IgD-negative memory B cell (primary cell): ENCODE measurements at regions not wholly inside any gene's neighbourhood (a gene's known extent, or its start where the extent isn't known, plus 50 kb on each side); places are given as distances from the start of the nearest gene placed in this dataset.

ENCODE experiments used
- H3K27ac Mint-ChIP-seq, 3 donors: one replicate each; pipeline ENCODE4 v1.8.0; 2020 to 2022; ENCODE audit warnings: mild to moderate bottlenecking in 3 of 3, mixed read lengths in 3 of 3, moderate library complexity in 1 of 3
- H3K27me3 Mint-ChIP-seq: one replicate; pipeline ENCODE4 v1.8.0; 2021; ENCODE audit warnings: mixed read lengths
- H3K36me3 Mint-ChIP-seq: one replicate; pipeline ENCODE4 v1.8.0; 2020; ENCODE audit warnings: mild to moderate bottlenecking, mixed read lengths
- H3K4me1 Mint-ChIP-seq, 3 donors: one replicate each; pipeline ENCODE4 v1.8.0; 2020 to 2022; ENCODE audit warnings: mixed read lengths in 3 of 3, mild to moderate bottlenecking in 1 of 3
- H3K4me3 Mint-ChIP-seq, 4 donors: one replicate each; pipeline ENCODE4 v1.8.0; 2020 to 2022; ENCODE audit warnings: mild to moderate bottlenecking in 4 of 4, mixed read lengths in 4 of 4, moderate library complexity in 3 of 4
- H3K9me3 Mint-ChIP-seq, 3 donors: one replicate each; pipeline ENCODE4 v1.8.0; 2020 to 2021; ENCODE audit warnings: mixed read lengths in 3 of 3, mild to moderate bottlenecking in 1 of 3

DNA sequence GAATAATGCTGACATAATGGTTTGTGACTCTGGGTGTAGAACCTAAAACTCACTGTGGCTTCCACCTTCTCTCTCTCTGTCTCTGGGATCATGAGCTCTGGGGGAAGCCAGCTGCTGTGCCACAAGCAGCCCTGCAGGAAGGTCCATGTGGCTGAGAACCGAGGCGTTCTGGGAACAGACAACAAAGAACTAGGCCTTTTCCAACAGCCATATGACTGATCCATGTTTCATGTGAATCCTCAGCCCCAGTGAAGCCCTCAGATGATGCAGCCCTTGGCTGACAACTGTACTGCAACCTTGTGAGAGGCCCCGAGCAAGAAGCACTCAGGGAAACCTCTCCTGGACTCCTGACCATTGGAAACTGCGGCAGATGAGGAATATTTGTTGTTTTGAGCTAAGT lies 56.6 kb downstream of the HLA-G start:
- H3K27ac Mint-ChIP-seq = no peak overlapping the region
- no peaks in the 10 kb centered on the region for H3K27me3 Mint-ChIP-seq
- peaks cover 0 to 7% (median 0%) of the 10 kb centered on the region in 3 donors for H3K9me3 Mint-ChIP-seq
- H3K4me1 Mint-ChIP-seq = peaks cover 0 to 10% (median 7%) of the 10 kb centered on the region in 3 donors
- peak overlapping the region in 1 of 4 donors; percentile 26 for H3K4me3 Mint-ChIP-seq
- peaks cover 8% of the 10 kb centered on the region for H3K36me3 Mint-ChIP-seq

- Mint-ChIP-seq H3K36me3 (peaks cover 8% of the 10 kb centered on the region), H3K27me3 (no peaks in the 10 kb centered on the region), H3K27ac (peak overlapping the region; percentile 89 to 100 (median 97)), H3K4me1 (peaks cover 0 to 13% (median 7%) of the 10 kb centered on the region in 3 donors), H3K4me3 (peak overlapping the region; percentile 79 to 97 (median 86)), H3K9me3 (no peaks in the 10 kb centered on the region)
Measured at GRCh38 chr6:29886701-29887100, 55.6 kb upstream of the HLA-A start.

GRCh38 chr6:29887330-29887818 lies 55.0 kb upstream of the HLA-A start:
- Mint-ChIP-seq H3K27me3 (no peaks in the 10 kb centered on the region), H3K9me3 (no peaks in the 10 kb centered on the region), H3K36me3 (peaks cover 6% of the 10 kb centered on the region), H3K4me1 (peaks cover 0 to 13% (median 7%) of the 10 kb centered on the region in 3 donors), H3K4me3 (peak overlapping the region; percentile 79 to 97 (median 86)), H3K27ac (peak overlapping the region; percentile 89 to 100 (median 97))

DNA sequence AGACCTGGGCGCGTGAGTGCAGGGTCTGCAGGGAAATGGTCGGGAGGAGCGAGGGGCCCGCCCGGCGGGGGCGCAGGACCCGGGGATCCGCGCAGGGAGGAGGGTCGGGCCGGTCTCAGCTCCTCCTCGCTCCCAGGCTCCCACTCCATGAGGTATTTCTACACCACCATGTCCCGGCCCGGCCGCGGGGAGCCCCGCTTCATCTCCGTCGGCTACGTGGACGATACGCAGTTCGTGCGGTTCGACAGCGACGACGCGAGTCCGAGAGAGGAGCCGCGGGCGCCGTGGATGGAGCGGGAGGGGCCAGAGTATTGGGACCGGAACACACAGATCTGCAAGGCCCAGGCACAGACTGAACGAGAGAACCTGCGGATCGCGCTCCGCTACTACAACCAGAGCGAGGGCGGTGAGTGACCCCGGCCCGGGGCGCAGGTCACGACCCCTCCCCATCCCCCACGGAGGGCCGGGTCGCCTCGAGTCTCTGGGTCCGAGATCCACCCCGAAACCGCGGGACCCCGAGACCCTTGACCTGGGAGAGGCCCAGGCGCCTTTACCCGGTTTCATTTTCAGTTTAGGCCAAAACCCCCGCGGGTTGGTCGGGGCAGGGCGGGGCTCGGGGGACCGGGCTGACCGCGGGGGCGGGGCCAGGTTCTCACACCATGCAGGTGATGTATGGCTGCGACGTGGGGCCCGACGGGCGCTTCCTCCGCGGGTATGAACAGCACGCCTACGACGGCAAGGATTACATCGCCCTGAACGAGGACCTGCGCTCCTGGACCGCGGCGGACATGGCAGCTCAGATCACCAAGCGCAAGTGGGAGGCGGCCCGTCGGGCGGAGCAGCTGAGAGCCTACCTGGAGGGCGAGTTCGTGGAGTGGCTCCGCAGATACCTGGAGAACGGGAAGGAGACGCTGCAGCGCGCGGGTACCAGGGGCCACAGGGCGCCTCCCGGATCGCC lies 54.2 kb upstream of the HLA-A start:
- peaks cover 2% of the 10 kb centered on the region for H3K36me3 Mint-ChIP-seq
- peaks cover 0 to 12% (median 4%) of the 10 kb centered on the region in 3 donors for H3K4me1 Mint-ChIP-seq
- peak overlapping the region; percentile 79 to 97 (median 86) for H3K4me3 Mint-ChIP-seq
- H3K9me3 Mint-ChIP-seq = no peaks in the 10 kb centered on the region
- H3K27me3 Mint-ChIP-seq = no peaks in the 10 kb centered on the region
- H3K27ac Mint-ChIP-seq = peak overlapping the region; percentile 89 to 100 (median 97)
